PC-9 (cell line): ENCODE measurements at regions not wholly inside any gene's neighbourhood (a gene's known extent, or its start where the extent isn't known, plus 50 kb on each side); places are given as distances from the start of the nearest gene placed in this dataset.

Source experiments
- BruUV-seq: library from RNA; stranded (reverse); fragments of 400-500 nt; replicated peaks from 2 replicates; lab custom pipeline; 2021; lab: Mats Ljungman, UMichigan
- CTCF ChIA-PET: fragments of 300-600 bp; sonication (Branson Sonifier 250); formaldehyde crosslinking; loops from one replicate; lab custom pipeline; 2022; ENCODE audit warnings: antibody characterized with exemption; lab: Charles Lee
- POLR2A ChIA-PET: fragments of 300-600 bp; sonication (Branson Sonifier 250); formaldehyde crosslinking; loops from one replicate; lab custom pipeline; 2022; ENCODE audit warnings: antibody characterized with exemption; ENCODE audit not compliant: unreplicated experiment; lab: Charles Lee
- DNase-seq, 2 experiments: peaks; one replicate each; pipeline versions ENCODE4 v3.0.0 to v3.0.0-alpha.2; 2015 to 2022; ENCODE audit warnings: mixed read lengths in 1 of 2
- H2AFZ ChIP-seq: fragments of 200-600 bp; sonication (generic); 2 replicates; pipeline ENCODE4 v1.8.1; 2017; ENCODE audit warnings: antibody characterized with exemption
- H3F3A ChIP-seq: fragments of 200-600 bp; sonication (generic); 2 replicates; pipeline ENCODE4 v1.8.1; 2017; ENCODE audit warnings: antibody characterized with exemption, mild to moderate bottlenecking, low read depth; ENCODE audit not compliant: insufficient read depth
- H3K27ac ChIP-seq: fragments of 200-600 bp; sonication (generic); 2 replicates; pipeline ENCODE4 v1.6.1; 2016; ENCODE audit warnings: mixed run types
- H3K27me3 ChIP-seq: fragments of 200-600 bp; sonication (generic); 2 replicates; pipeline ENCODE4 v1.6.1; 2016; ENCODE audit warnings: low read depth, mixed run types; ENCODE audit not compliant: insufficient read depth
- H3K36me3 ChIP-seq: fragments of 200-600 bp; sonication (generic); 2 replicates; pipeline ENCODE4 v1.6.1; 2016; ENCODE audit warnings: low read depth, mixed run types
- H3K4me1 ChIP-seq: fragments of 200-600 bp; sonication (generic); replicated peaks from 2 replicates; pipeline ENCODE4 v1.6.1; 2016; ENCODE audit warnings: mixed run types; ENCODE audit not compliant: insufficient read depth
- H3K4me2 ChIP-seq: fragments of 200-600 bp; sonication (generic); 2 replicates; pipeline ENCODE4 v1.6.1; 2017; ENCODE audit warnings: mixed run types
- H3K4me3 ChIP-seq: fragments of 200-600 bp; sonication (generic); 2 replicates; pipeline ENCODE4 v1.6.1; 2016; ENCODE audit warnings: mixed run types
- H3K79me2 ChIP-seq: fragments of 200-600 bp; sonication (generic); 2 replicates; pipeline ENCODE4 v1.6.1; 2017; ENCODE audit warnings: low read depth, mixed run types
- H3K9me2 ChIP-seq: fragments of 200-600 bp; sonication (generic); 2 replicates; pipeline ENCODE4 v1.8.1; 2017; ENCODE audit warnings: mild to moderate bottlenecking; ENCODE audit not compliant: insufficient read depth
- H3K9me3 ChIP-seq: fragments of 200-600 bp; sonication (generic); 2 replicates; pipeline ENCODE4 v1.8.1; 2016; ENCODE audit warnings: low read depth; ENCODE audit not compliant: insufficient read depth
- H4K20me1 ChIP-seq: fragments of 200-600 bp; sonication (generic); 2 replicates; pipeline ENCODE4 v1.8.1; 2017; ENCODE audit not compliant: insufficient read depth
- EZH2 ChIP-seq: fragments of 200-600 bp; sonication (generic); IDR thresholded peaks from 2 replicates; pipeline ENCODE4 v1.8.0; 2017; ENCODE audit warnings: antibody characterized with exemption, low read depth
- intact Hi-C: fragments of 100-400 bp; cut with micrococcal nuclease; formaldehyde crosslinking; loops from one replicate; pipeline ENCODE4 v1.10.0; 2022; ENCODE audit not compliant: unreplicated experiment
- TF ChIP-seq, protein P1 (sequence below): fragments of 200-600 bp; sonication (generic); conservative IDR thresholded peaks from 2 replicates; pipeline ENCODE4 v1.6.1; 2017; ENCODE audit warnings: mixed run types, antibody characterized with exemption, mild to moderate bottlenecking, moderate library complexity

DNA sequence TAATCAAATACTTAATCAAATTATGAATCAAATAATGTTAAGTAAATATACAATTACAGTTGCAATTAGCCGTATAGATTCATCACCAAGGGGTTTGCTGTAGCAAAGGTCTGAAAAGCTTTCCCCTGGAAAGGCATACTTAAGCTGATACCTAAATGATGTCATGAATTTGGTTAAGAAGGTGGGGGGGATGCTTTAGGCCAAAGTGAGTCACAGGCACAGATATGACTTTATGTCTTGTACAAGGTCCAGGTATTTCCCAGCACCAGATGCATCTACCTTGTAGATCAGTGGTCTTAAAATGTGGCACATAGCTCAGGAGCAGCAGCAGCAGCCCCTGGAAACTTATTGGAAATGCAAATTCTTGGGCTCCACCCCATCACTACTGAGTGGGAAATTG is 557.3 kb upstream of the CDH4 start:
- Histone ChIP-seq H3K36me3 (no peaks in the 10 kb centered on the region), H4K20me1 (no peaks in the 10 kb centered on the region), H3K9me2 (no peaks in the 10 kb centered on the region), H3K27me3 (peaks cover 17% of the 10 kb centered on the region), H3K9me3 (no peaks in the 10 kb centered on the region), H3K4me2 (no peak overlapping the region), H3K4me3 (no peak overlapping the region), H3F3A (no peaks in the 10 kb centered on the region), H3K27ac (no peak overlapping the region), H3K4me1 (no peaks in the 10 kb centered on the region), H2AFZ (no peak overlapping the region), H3K79me2 (no peaks in the 10 kb centered on the region)
- TF ChIP-seq EZH2 = no peak
- TF ChIP-seq, protein P1, sequence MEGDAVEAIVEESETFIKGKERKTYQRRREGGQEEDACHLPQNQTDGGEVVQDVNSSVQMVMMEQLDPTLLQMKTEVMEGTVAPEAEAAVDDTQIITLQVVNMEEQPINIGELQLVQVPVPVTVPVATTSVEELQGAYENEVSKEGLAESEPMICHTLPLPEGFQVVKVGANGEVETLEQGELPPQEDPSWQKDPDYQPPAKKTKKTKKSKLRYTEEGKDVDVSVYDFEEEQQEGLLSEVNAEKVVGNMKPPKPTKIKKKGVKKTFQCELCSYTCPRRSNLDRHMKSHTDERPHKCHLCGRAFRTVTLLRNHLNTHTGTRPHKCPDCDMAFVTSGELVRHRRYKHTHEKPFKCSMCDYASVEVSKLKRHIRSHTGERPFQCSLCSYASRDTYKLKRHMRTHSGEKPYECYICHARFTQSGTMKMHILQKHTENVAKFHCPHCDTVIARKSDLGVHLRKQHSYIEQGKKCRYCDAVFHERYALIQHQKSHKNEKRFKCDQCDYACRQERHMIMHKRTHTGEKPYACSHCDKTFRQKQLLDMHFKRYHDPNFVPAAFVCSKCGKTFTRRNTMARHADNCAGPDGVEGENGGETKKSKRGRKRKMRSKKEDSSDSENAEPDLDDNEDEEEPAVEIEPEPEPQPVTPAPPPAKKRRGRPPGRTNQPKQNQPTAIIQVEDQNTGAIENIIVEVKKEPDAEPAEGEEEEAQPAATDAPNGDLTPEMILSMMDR = no peak
- CTCF ChIA-PET = no interaction called here
- intact Hi-C loops = no loop called here
- no peak for DNase-seq
- no TSS peak for BruUV-seq
- POLR2A ChIA-PET = no interaction called here

DNA sequence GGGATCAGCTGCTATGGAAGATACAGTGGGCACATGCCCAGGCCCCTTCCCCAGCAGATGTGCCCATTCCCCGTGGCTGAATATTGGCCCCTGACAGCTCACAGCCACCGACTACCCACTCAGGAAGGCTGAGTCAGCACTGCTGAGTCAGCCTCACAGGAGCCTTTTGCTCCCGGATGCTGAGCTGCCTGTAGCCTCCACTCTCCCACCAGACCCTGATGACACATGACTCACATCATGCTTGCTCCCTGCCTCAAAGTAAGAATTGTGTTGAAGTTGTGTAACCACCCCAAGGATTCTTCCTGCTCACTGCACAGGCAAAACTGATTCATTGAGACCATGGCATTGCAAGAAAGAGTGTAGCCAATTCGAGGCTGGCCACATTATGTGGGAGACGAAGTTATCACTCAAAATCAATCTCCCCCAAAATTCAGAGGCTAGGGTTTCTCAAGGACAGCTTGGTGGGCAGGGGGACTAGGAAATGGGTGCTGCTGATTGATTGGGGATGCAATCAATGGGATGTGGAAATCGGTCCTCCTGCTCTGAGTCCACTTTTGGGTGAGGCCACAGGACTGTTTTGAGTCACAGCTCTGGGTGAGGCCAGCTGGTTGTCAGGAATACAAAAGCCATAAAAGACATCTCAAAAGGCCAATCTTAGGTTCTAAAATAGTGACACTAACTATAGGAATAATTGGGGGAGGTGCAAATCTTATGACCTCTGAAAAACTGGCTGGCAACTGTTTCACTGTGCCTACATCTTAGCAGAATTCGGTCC is 556.6 kb upstream of the CDH4 start:
- no peak overlapping the region for H3K4me3 ChIP-seq
- no peaks in the 10 kb centered on the region for H3K4me1 ChIP-seq
- no peak for DNase-seq
- H3K9me2 ChIP-seq = no peaks in the 10 kb centered on the region
- no TSS peak for BruUV-seq
- intact Hi-C loops = no loop called here
- TF ChIP-seq EZH2 = no peak
- H2AFZ ChIP-seq = no peak overlapping the region
- ChIA-PET CTCF (no interaction called here), POLR2A (no interaction called here)
- no peaks in the 10 kb centered on the region for H3F3A ChIP-seq
- H3K27me3 ChIP-seq = peaks cover 12% of the 10 kb centered on the region; the same call in 1 of the 2 replicates
- no peaks in the 10 kb centered on the region for H4K20me1 ChIP-seq
- no peak overlapping the region for H3K4me2 ChIP-seq
- H3K9me3 ChIP-seq = no peaks in the 10 kb centered on the region
- no peaks in the 10 kb centered on the region for H3K36me3 ChIP-seq
- no peak overlapping the region for H3K27ac ChIP-seq
- H3K79me2 ChIP-seq = no peaks in the 10 kb centered on the region

DNA sequence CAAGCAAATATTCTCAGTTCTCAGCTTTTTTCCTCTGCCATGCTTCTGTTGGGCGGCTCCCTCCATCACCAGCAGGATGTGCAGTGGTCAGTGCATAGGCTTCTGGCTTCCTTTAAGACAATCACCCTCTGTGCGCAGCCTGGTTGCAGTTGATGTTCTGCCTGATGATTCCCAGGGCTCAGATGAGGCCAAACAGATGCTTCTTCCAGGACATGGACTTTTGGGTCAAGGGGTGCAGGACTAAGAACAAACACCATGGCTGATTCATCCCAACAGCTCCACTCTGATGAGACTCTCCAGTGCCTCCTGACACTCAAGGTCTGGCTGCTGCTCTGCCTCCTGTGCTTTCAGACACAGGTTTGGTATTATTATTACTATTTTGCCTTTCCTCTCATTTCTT is 554.8 kb upstream of the CDH4 start:
- H3K4me3 ChIP-seq = no peak overlapping the region
- no peaks in the 10 kb centered on the region for H4K20me1 ChIP-seq
- H3F3A ChIP-seq = no peaks in the 10 kb centered on the region
- no peaks in the 10 kb centered on the region for H3K79me2 ChIP-seq
- H3K36me3 ChIP-seq = no peaks in the 10 kb centered on the region
- TF ChIP-seq, protein P1 = no peak
- no peak for TF ChIP-seq EZH2
- no peaks in the 10 kb centered on the region for H3K4me1 ChIP-seq
- no peaks in the 10 kb centered on the region for H3K9me2 ChIP-seq
- BruUV-seq = no TSS peak
- no peak overlapping the region for H2AFZ ChIP-seq
- no peak for DNase-seq
- H3K4me2 ChIP-seq = no peak overlapping the region
- ChIA-PET CTCF (no interaction called here), POLR2A (no interaction called here)
- peaks cover 12% of the 10 kb centered on the region; the same call in 1 of the 2 replicates for H3K27me3 ChIP-seq
- H3K9me3 ChIP-seq = no peaks in the 10 kb centered on the region
- no peak overlapping the region for H3K27ac ChIP-seq
- intact Hi-C loops = no loop called here
